CD4-positive, alpha-beta T cell (primary cell): ENCODE measurements at regions not wholly inside any gene's neighbourhood (a gene's known extent, or its start where the extent isn't known, plus 50 kb on each side); places are given as distances from the start of the nearest gene placed in this dataset.

Experiments
- ATAC-seq: fragments of 200-7000 bp; cut with Tn5 transposase; one replicate; pipeline ENCODE4 v1.10.0; 2022; ENCODE audit warnings: mild to moderate bottlenecking; ENCODE audit not compliant: poor library complexity
- CTCF ChIA-PET: fragments of 350-600 bp; sonication (Branson Sonifier 250); formaldehyde crosslinking; loops from one replicate; lab custom pipeline; 2021; ENCODE audit warnings: antibody characterized with exemption, inconsistent platforms; lab: Charles Lee
- POLR2A ChIA-PET: fragments of 350-600 bp; sonication (Branson Sonifier 250); formaldehyde crosslinking; loops from one replicate; lab custom pipeline; 2021; ENCODE audit warnings: antibody characterized with exemption, inconsistent platforms; lab: Charles Lee
- DNase-seq, 14 experiments: peaks; one replicate each; pipeline ENCODE4 v3.0.0-alpha.2; 2013 to 2020; ENCODE audit warnings: mixed read lengths in 2 of 14
- H3K27ac ChIP-seq, 2 donors: one replicate each; pipeline versions ENCODE4 v1.5.1 to v1.7.0; 2013; ENCODE audit warnings: low read length in 2 of 2, low read depth in 1 of 2, mild to moderate bottlenecking in 1 of 2
- H3K27me3 ChIP-seq, 2 experiments: 1 replicate in 1 of 2; 2 replicates in 1 of 2; pipeline versions ENCODE4 v1.6.1 to v1.7.0; 2013; ENCODE audit warnings: low read length in 2 of 2, control low read depth in 1 of 2, mild to moderate bottlenecking in 1 of 2, moderate library complexity in 1 of 2; ENCODE audit not compliant: insufficient read depth in 2 of 2, control insufficient read depth in 1 of 2
- H3K36me3 ChIP-seq: one replicate; pipeline ENCODE4 v1.6.1; 2013; ENCODE audit warnings: low read length, control low read depth; ENCODE audit not compliant: insufficient read depth
- H3K4me1 ChIP-seq: one replicate; pipeline ENCODE4 v1.6.1; 2013; ENCODE audit warnings: low read length, control low read depth; ENCODE audit not compliant: insufficient read depth
- H3K4me3 ChIP-seq: one replicate; pipeline ENCODE4 v1.5.1; 2013; ENCODE audit warnings: mild to moderate bottlenecking, low read length, moderate library complexity
- H3K9me3 ChIP-seq, 2 experiments: 1 replicate in 1 of 2; 2 replicates in 1 of 2; pipeline versions ENCODE4 v1.6.1 to v1.7.0; 2013; ENCODE audit warnings: low read length in 2 of 2, mild to moderate bottlenecking in 2 of 2, control low read depth in 1 of 2, moderate library complexity in 1 of 2; ENCODE audit not compliant: control insufficient read depth in 1 of 2, insufficient read depth in 1 of 2
- H3K27ac Mint-ChIP-seq: one replicate; pipeline ENCODE4 v1.8.0; 2020; ENCODE audit warnings: mixed read lengths
- H3K27me3 Mint-ChIP-seq: one replicate; pipeline ENCODE4 v1.8.0; 2021; ENCODE audit warnings: mixed read lengths
- H3K36me3 Mint-ChIP-seq: one replicate; pipeline ENCODE4 v1.8.0; 2021; ENCODE audit warnings: low read depth, mixed read lengths
- H3K4me1 Mint-ChIP-seq: one replicate; pipeline ENCODE4 v1.8.0; 2021; ENCODE audit warnings: low read depth, mixed read lengths
- H3K4me3 Mint-ChIP-seq: one replicate; pipeline ENCODE4 v1.8.0; 2020; ENCODE audit warnings: mild to moderate bottlenecking, mixed read lengths
- H3K9me3 Mint-ChIP-seq: one replicate; pipeline ENCODE4 v1.8.0; 2020; ENCODE audit warnings: mixed read lengths
- CTCF ChIP-seq: fragments of 200-600 bp; IDR thresholded peaks from one replicate; pipeline ENCODE4 v1.8.0; 2022; ENCODE audit warnings: antibody characterized with exemption, mild to moderate bottlenecking
- intact Hi-C, 2 experiments: fragments of 100-400 bp; cut with DNase I in 1 of 2; cut with micrococcal nuclease in 1 of 2; formaldehyde crosslinking; loops; one replicate each; pipeline versions ENCODE4 v1.15.1 to v1.9.0; 2023 to 2025; cut with DNase I, micrococcal nuclease

DNA sequence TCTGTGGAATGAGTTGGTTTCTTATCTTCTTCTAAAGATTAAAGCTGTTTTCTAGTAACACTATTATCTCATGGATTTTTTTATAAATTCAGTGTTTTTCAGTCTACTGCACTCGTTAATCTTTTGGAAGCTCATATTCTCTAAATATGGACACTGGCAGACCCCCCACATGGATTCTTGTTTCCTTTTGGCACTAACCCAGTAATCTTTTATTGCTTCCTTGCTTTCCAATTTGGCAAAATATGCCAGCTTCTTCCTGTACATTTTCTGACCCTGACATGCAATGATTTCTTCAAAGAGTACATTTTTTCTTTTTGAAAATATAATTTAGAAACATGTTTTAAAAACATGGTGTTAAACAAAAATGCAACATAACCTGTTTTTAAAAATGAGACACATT, 474.2 kb upstream of the FTMT start:
- intact Hi-C loops = no loop called here
- H3K4me1 Mint-ChIP-seq = no peaks in the 10 kb centered on the region
- no peak overlapping the region for H3K27ac Mint-ChIP-seq

DNA sequence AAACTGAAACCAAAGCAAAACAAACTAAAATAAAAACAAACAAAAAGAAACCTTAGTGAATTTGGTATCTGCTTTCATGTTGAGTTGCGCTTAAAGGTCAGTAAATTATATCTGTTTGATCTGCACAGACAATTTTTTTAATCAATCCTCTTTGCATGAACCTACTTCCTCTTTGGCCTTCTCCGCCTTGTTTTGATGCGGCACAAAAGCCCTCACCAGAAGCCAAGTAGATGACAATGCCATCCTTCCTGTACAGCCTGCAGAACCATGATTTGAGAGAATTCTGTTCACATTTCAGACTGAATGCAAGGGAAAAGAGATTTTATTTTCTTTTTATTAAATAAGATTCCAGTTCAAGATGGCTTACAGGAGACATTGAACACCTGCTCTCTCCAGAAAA, 473.6 kb upstream of the FTMT start:
- H3K36me3 Mint-ChIP-seq = no peaks in the 10 kb centered on the region
- CTCF ChIA-PET = interaction anchor here (1.4 kb wide), 1 partner anchor 13 kb away, joined by 5 read pairs; no protein-coding TSS in a partner anchor
- no peak overlapping the region for H3K4me3 ChIP-seq
- H3K27me3 Mint-ChIP-seq = no peaks in the 10 kb centered on the region
- H3K4me1 Mint-ChIP-seq = no peaks in the 10 kb centered on the region
- H3K4me3 Mint-ChIP-seq = no peak overlapping the region
- no peak for TF ChIP-seq CTCF
- intact Hi-C loops = no loop called here
- no peaks in the 10 kb centered on the region for H3K4me1 ChIP-seq
- POLR2A ChIA-PET = no interaction called here
- H3K27ac ChIP-seq = no peak overlapping the region
- H3K36me3 ChIP-seq = no peaks in the 10 kb centered on the region
- DNase-seq (no peak), ATAC-seq (no peak)
- no peak overlapping the region for H3K27ac Mint-ChIP-seq
- peaks cover 11% of the 10 kb centered on the region for H3K9me3 Mint-ChIP-seq
- no peaks in the 10 kb centered on the region for H3K27me3 ChIP-seq
- peaks cover 0 to 12% of the 10 kb centered on the region in 2 experiments for H3K9me3 ChIP-seq

More for the DNA sequence above, 474.2 kb upstream of the FTMT start:
- ATAC-seq (no peak), DNase-seq (no peak)
- Histone ChIP-seq H3K9me3 (peaks cover 0 to 12% of the 10 kb centered on the region in 2 experiments), H3K4me3 (no peak overlapping the region), H3K27me3 (no peaks in the 10 kb centered on the region), H3K4me1 (no peaks in the 10 kb centered on the region), H3K27ac (no peak overlapping the region), H3K36me3 (no peaks in the 10 kb centered on the region)
- Mint-ChIP-seq H3K27me3 (no peaks in the 10 kb centered on the region), H3K4me3 (no peak overlapping the region), H3K9me3 (peaks cover 11% of the 10 kb centered on the region), H3K36me3 (no peaks in the 10 kb centered on the region)
- no peak for TF ChIP-seq CTCF
- ChIA-PET CTCF (interaction anchor here (1.4 kb wide), 1 partner anchor 13 kb away, joined by 5 read pairs; no protein-coding TSS in a partner anchor), POLR2A (no interaction called here)

GRCh38 chr5:121378559-121379359, 472.9 kb upstream of the FTMT start:
- CTCF ChIA-PET = no interaction called here
- TF ChIP-seq CTCF = no peak
- H3K27me3 Mint-ChIP-seq = no peaks in the 10 kb centered on the region
- peaks cover 9% of the 10 kb centered on the region for H3K9me3 Mint-ChIP-seq
- no peaks in the 10 kb centered on the region for H3K4me1 Mint-ChIP-seq
- H3K4me3 Mint-ChIP-seq = no peak overlapping the region
- intact Hi-C loops = no loop called here
- Histone ChIP-seq H3K4me1 (no peaks in the 10 kb centered on the region), H3K36me3 (no peaks in the 10 kb centered on the region), H3K27ac (no peak overlapping the region), H3K4me3 (no peak overlapping the region), H3K27me3 (no peaks in the 10 kb centered on the region), H3K9me3 (peaks cover 0 to 12% of the 10 kb centered on the region in 2 experiments)
- DNase-seq = no peak
- no peaks in the 10 kb centered on the region for H3K36me3 Mint-ChIP-seq
- POLR2A ChIA-PET = no interaction called here
- no peak for ATAC-seq
- no peak overlapping the region for H3K27ac Mint-ChIP-seq
